ENCODE measurements at regions not wholly inside any gene's neighbourhood (a gene's known extent, or its start where the extent isn't known, plus 50 kb on each side); places are given as distances from the start of the nearest gene placed in this dataset.

GRCh38 chr15:88979674-88980073 is 66.5 kb upstream of the MFGE8 start:
- H3K9me3 ChIP-seq (ENCODE audit: insufficient read depth in 2 of 2, low read depth in 1 of 2, low read length in 1 of 2): peaks cover 0 to 7% of the 10 kb centered on the region in 2 experiments; a peak in 2 of 4 replicates
- TF ChIP-seq EP300 (IDR thresholded peaks at IDR 0.05; ENCODE audit: borderline replicate concordance in 1 of 2, low read depth in 2 of 2, low read length in 2 of 2): no peak
- TF ChIP-seq CHD2 (IDR thresholded peaks at IDR 0.05; ENCODE audit: low read length): no peak
- TF ChIP-seq TAF7 (optimal IDR thresholded peaks at IDR 0.05; ENCODE audit: borderline replicate concordance, low read depth, low read length): no peak

More at GRCh38 chr15:88979674-88980073, 66.5 kb upstream of the MFGE8 start:
- H3K4me1 ChIP-seq (replicated peaks in 1 of 4; ENCODE audit: control insufficient read depth in 3 of 4, insufficient read depth in 4 of 4, low read length in 3 of 4): peaks cover 0 to 12% (median 8%) of the 10 kb centered on the region in 4 experiments; a peak in 4 of 7 replicates
- H3K9ac ChIP-seq (replicated peaks in 1 of 4; ENCODE audit: extremely low read depth in 1 of 4, low read depth in 3 of 4, low read length in 3 of 4): no peak overlapping the region
- no peak overlapping the region for H3K27ac ChIP-seq (ENCODE audit: low read depth, low read length)
- H3K79me1 ChIP-seq (ENCODE audit: low read depth, low read length): no peaks in the 10 kb centered on the region
- no peak overlapping the region for H2AK5ac ChIP-seq (ENCODE audit: low read depth, low read length)
- H3K4me3 ChIP-seq (ENCODE audit: extremely low read depth in 1 of 4, insufficient read depth in 2 of 4, low read depth in 3 of 4, low read length in 4 of 4): no peak overlapping the region
- H3K23me2 ChIP-seq (ENCODE audit: low read depth, low read length): no peaks in the 10 kb centered on the region
- ChIA-PET CTCF (ENCODE audit: partially characterized antibody) (interaction anchor here (1.0 to 2.6 kb wide), 4 partner anchors 9 to 76 kb away, joined by 3 to 13 read pairs (median 5); no protein-coding TSS in a partner anchor), POLR2A (ENCODE audit: partially characterized antibody) (interaction anchor here (1.2 to 8.2 kb wide), 4 partner anchors 13 to 82 kb away, joined by 3 to 43 read pairs (median 4); no protein-coding TSS in a partner anchor)
- FAIRE-seq (no peak), DNase-seq (ENCODE audit: low read depth in 1 of 2, low spot score in 2 of 2) (no peak)
- H2BK5ac ChIP-seq (ENCODE audit: low read depth, low read length): no peak overlapping the region
- no peak overlapping the region for H3K4me2 ChIP-seq (ENCODE audit: insufficient read depth in 1 of 2, low read depth in 2 of 2, low read length in 2 of 2)
- H3K4ac ChIP-seq (replicated peaks; ENCODE audit: insufficient read length, low read depth, low read length): no peak overlapping the region
- H4K5ac ChIP-seq (ENCODE audit: insufficient read length, low read depth, low read length): no peak overlapping the region
- no peak overlapping the region for H3K14ac ChIP-seq (ENCODE audit: insufficient read length)
- no peak overlapping the region for H3K56ac ChIP-seq (replicated peaks; ENCODE audit: insufficient read length, low read depth, low read length)
- no peak overlapping the region for H2BK120ac ChIP-seq (replicated peaks; ENCODE audit: low read depth, low read length)
- no peaks in the 10 kb centered on the region for H3K36me3 ChIP-seq (ENCODE audit: control insufficient read depth in 2 of 4, insufficient read depth in 4 of 4, low read length in 3 of 4)
- no peak overlapping the region for H4K91ac ChIP-seq (replicated peaks; ENCODE audit: insufficient read length, low read length)
- 0 out of 2 replicates have a peak overlapping the region, but pooled peaks have one; percentile 49 for H2BK20ac ChIP-seq (ENCODE audit: low read length)
- no peak overlapping the region for H4K8ac ChIP-seq (ENCODE audit: extremely low read depth, insufficient read depth, low read length)
- H3K27me3 ChIP-seq (replicated peaks in 1 of 4; ENCODE audit: control insufficient read depth in 3 of 4, extremely low read depth in 1 of 4, insufficient read depth in 3 of 4, low read length in 3 of 4): no peaks in the 10 kb centered on the region
- no peaks in the 10 kb centered on the region for H3K79me2 ChIP-seq (ENCODE audit: control insufficient read depth in 1 of 2, insufficient read depth in 2 of 2, low read length in 2 of 2)
- no peaks in the 10 kb centered on the region for H4K20me1 ChIP-seq (replicated peaks in 1 of 2; ENCODE audit: control insufficient read depth in 1 of 2, insufficient read depth in 2 of 2, low read length in 2 of 2)
- no peak overlapping the region for H2BK15ac ChIP-seq (ENCODE audit: low read length)
- H3K18ac ChIP-seq (ENCODE audit: extremely low read depth, low read length): no peak overlapping the region
- H2AFZ ChIP-seq (ENCODE audit: low read length): no peak overlapping the region
- WGBS, 2 experiments (ENCODE audit: extremely low coverage in 1 of 2, insufficient coverage in 1 of 2, insufficient read length in 1 of 2, insufficient replicate concordance in 2 of 2, low coverage in 1 of 2, low lambda C conversion rate in 2 of 2, missing lambda C conversion rate in 1 of 2): 77% methylated on average over 8 of the region's 8 CpGs; no CpG with 5 or more reads in 1 of the 2 experiments
- H3K23ac ChIP-seq (ENCODE audit: insufficient read length): no peak overlapping the region
- no peak overlapping the region for H2BK12ac ChIP-seq (ENCODE audit: low read depth, low read length)

Measured in H1 (cell line).